DND-41 (cell line): ENCODE measurements at regions not wholly inside any gene's neighbourhood (a gene's known extent, or its start where the extent isn't known, plus 50 kb on each side); places are given as distances from the start of the nearest gene placed in this dataset.

Experiments used
- ATAC-seq: fragments of 200-7000 bp; cut with Tn5 transposase; 3 replicates; pipeline ENCODE4 v1.9.1; 2021; ENCODE audit warnings: low read depth; ENCODE audit not compliant: insufficient read depth
- DNase-seq: peaks from one replicate; pipeline ENCODE4 v3.0.0-alpha.2; 2020
- H2AFZ ChIP-seq: 2 replicates; pipeline ENCODE4 v1.6.0; 2012; ENCODE audit warnings: low read depth, low read length
- H3K27ac ChIP-seq: 2 replicates; pipeline ENCODE4 v1.5.1; 2012; ENCODE audit warnings: low read length, inconsistent platforms
- H3K27me3 ChIP-seq: fragments of 200-600 bp; sonication (generic); 2 replicates; pipeline ENCODE4 v1.6.0; 2012; ENCODE audit warnings: low read length, mild to moderate bottlenecking, inconsistent platforms; ENCODE audit not compliant: insufficient read depth, poor library complexity
- H3K36me3 ChIP-seq: 2 replicates; pipeline ENCODE4 v1.5.1; 2012; ENCODE audit warnings: low read length, inconsistent platforms; ENCODE audit not compliant: insufficient read depth
- H3K4me1 ChIP-seq: 2 replicates; pipeline ENCODE4 v1.5.1; 2012; ENCODE audit warnings: mild to moderate bottlenecking, low read length; ENCODE audit not compliant: insufficient read depth
- H3K4me2 ChIP-seq: 2 replicates; pipeline ENCODE4 v1.6.0; 2012; ENCODE audit warnings: mild to moderate bottlenecking, moderate library complexity, low read length, inconsistent platforms; ENCODE audit not compliant: insufficient read depth
- H3K4me3 ChIP-seq, 2 experiments: fragments of 200-600 bp in 1 of 2; shearing (Covaris generic) in 1 of 2; 2 replicates each; pipeline ENCODE4 v1.5.1; 2012 to 2016; ENCODE audit warnings: inconsistent platforms in 2 of 2, low read length in 2 of 2, mild to moderate bottlenecking in 2 of 2, low read depth in 1 of 2, moderate library complexity in 1 of 2
- H3K79me2 ChIP-seq: 2 replicates; pipeline ENCODE4 v1.6.0; 2012; ENCODE audit warnings: low read length, inconsistent platforms; ENCODE audit not compliant: insufficient read depth
- H3K9ac ChIP-seq: 2 replicates; pipeline ENCODE4 v1.6.0; 2012; ENCODE audit warnings: low read depth, mild to moderate bottlenecking, inconsistent platforms, low read length, moderate library complexity
- H3K9me3 ChIP-seq: 2 replicates; pipeline ENCODE4 v1.5.1; 2012; ENCODE audit warnings: low read length, moderate library complexity, mild to moderate bottlenecking, inconsistent platforms; ENCODE audit not compliant: insufficient read depth, severe bottlenecking
- H4K20me1 ChIP-seq: 2 replicates; pipeline ENCODE4 v1.6.0; 2012; ENCODE audit warnings: low read length; ENCODE audit not compliant: insufficient read depth
- EZH2 ChIP-seq: IDR thresholded peaks from 3 replicates; pipeline ENCODE4 v1.6.1; 2012; ENCODE audit warnings: borderline replicate concordance, low read depth, mild to moderate bottlenecking, moderate library complexity, low read length, inconsistent platforms; ENCODE audit not compliant: severe bottlenecking
- TF ChIP-seq, protein P1 (sequence below): IDR thresholded peaks from 2 replicates; pipeline ENCODE4 v1.5.1; 2012; ENCODE audit warnings: borderline replicate concordance, low read length, moderate library complexity, mild to moderate bottlenecking; ENCODE audit not compliant: poor library complexity, severe bottlenecking; ENCODE audit errors: extremely low read depth

DNA sequence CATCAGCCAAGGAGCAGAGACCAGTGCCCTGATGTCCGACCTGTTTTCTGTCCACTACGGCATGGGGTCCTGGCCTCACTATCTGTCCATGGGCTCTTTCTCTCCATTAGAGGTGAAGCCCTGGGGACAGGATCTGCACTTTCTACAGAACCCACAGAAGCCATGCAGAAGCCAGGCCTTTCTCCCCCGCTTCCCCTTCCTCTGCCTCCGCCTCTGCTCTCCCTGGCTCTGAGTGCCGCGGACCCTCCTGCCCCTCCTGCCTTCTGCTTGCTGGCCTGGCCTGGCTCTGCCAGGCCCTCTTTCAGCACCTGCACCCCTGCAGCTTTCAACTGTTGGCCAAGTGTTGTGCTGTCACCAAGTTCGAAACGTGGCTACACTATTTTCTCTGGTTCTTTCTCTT is 439.8 kb upstream of the ZMIZ1 start:
- Histone ChIP-seq H3K4me3 (no peak overlapping the region), H3K9me3 (no peaks in the 10 kb centered on the region), H3K4me2 (no peak overlapping the region), H3K27me3 (peaks cover 10% of the 10 kb centered on the region), H3K79me2 (no peaks in the 10 kb centered on the region), H3K4me1 (no peaks in the 10 kb centered on the region), H3K36me3 (no peaks in the 10 kb centered on the region), H3K27ac (no peak overlapping the region), H4K20me1 (no peaks in the 10 kb centered on the region), H3K9ac (no peak overlapping the region), H2AFZ (no peak overlapping the region)
- TF ChIP-seq, protein P1, sequence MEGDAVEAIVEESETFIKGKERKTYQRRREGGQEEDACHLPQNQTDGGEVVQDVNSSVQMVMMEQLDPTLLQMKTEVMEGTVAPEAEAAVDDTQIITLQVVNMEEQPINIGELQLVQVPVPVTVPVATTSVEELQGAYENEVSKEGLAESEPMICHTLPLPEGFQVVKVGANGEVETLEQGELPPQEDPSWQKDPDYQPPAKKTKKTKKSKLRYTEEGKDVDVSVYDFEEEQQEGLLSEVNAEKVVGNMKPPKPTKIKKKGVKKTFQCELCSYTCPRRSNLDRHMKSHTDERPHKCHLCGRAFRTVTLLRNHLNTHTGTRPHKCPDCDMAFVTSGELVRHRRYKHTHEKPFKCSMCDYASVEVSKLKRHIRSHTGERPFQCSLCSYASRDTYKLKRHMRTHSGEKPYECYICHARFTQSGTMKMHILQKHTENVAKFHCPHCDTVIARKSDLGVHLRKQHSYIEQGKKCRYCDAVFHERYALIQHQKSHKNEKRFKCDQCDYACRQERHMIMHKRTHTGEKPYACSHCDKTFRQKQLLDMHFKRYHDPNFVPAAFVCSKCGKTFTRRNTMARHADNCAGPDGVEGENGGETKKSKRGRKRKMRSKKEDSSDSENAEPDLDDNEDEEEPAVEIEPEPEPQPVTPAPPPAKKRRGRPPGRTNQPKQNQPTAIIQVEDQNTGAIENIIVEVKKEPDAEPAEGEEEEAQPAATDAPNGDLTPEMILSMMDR, result no peak
- TF ChIP-seq EZH2, result no peak
- no peak for ATAC-seq
- no peak for DNase-seq

DNA sequence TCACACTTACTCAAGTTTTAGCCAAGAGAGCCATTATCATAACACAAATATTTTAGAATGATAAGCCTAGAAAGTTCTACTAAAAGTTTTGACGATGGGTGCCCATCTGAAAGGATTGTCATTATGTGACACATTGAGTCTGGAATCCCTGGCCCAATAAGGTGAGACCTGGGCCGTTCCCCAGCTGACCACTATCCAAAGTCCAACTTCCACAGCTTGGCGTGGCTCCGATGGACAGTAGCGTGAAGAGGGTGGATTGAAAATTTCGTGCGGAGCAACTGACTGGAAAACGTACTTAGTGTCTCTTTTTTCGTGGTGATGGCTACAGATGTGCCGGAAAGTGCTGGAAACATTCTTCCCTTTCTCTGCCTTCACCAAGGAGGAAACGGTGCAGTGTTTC is 439.0 kb upstream of the ZMIZ1 start:
- H3K9ac ChIP-seq, result no peak overlapping the region
- DNase-seq, result no peak
- H3K36me3 ChIP-seq, result no peaks in the 10 kb centered on the region
- H3K4me1 ChIP-seq, result no peaks in the 10 kb centered on the region
- H3K9me3 ChIP-seq, result no peaks in the 10 kb centered on the region
- TF ChIP-seq EZH2, result no peak
- TF ChIP-seq, protein P1, result no peak
- H3K4me3 ChIP-seq, result no peak overlapping the region
- no peaks in the 10 kb centered on the region for H4K20me1 ChIP-seq
- H3K4me2 ChIP-seq, result no peak overlapping the region
- H3K27me3 ChIP-seq, result peaks cover 5% of the 10 kb centered on the region
- H3K79me2 ChIP-seq, result no peaks in the 10 kb centered on the region
- no peak overlapping the region for H3K27ac ChIP-seq
- no peak for ATAC-seq
- H2AFZ ChIP-seq, result no peak overlapping the region

DNA sequence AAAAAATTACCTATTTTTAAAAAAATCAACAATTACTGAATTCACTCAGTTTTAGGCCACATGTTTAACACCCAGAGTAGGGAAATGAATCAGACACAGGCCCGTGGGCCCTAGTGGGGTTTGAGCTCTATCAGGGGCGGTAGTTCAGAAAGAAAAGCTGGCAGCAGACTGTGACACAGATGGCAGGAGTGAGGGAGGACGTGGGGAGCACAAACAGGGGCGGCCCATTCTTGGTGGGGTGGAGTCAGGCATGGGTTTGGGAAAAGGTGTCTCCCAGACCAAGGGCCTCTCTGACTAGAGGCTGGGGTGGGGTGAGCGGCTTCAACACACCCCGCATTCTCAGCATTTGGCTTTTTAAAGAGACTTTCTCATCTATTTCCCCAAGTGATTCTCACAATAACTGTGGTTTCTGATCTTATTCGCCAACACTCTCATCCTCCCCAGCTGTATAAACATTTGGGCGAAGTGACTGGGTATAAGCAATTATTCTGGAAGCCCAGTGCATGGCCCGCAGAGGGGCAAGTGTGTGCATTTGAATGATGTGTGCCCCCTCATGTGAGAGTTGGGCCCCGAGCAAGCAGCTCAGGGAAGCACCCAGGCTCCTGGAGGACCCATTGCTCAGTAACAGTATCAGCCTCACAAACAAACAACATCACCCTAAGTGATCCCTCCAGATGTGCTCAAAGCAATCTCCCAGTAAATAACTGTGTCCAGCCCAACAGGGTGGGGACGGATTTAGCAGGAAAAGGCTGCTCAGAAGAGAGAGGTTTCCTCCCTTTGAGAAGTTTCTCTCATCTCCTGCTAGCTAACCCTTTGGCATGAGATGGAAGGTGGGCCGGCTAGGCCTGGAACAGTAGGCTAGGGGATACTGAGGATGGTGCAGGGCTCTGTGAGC is 437.6 kb upstream of the ZMIZ1 start:
- H3K4me1 ChIP-seq, result no peaks in the 10 kb centered on the region
- peaks cover 4% of the 10 kb centered on the region; the same call in 1 of the 2 replicates for H4K20me1 ChIP-seq
- no peak overlapping the region for H3K4me2 ChIP-seq
- H3K79me2 ChIP-seq, result no peaks in the 10 kb centered on the region
- TF ChIP-seq, protein P1, result no peak
- no peak for TF ChIP-seq EZH2
- ATAC-seq, result no peak
- no peaks in the 10 kb centered on the region for H3K9me3 ChIP-seq
- H3K36me3 ChIP-seq, result no peaks in the 10 kb centered on the region
- H3K27me3 ChIP-seq, result no peaks in the 10 kb centered on the region
- no peak overlapping the region for H2AFZ ChIP-seq
- H3K4me3 ChIP-seq, result no peak overlapping the region
- no peak overlapping the region for H3K9ac ChIP-seq
- no peak for DNase-seq
- no peak overlapping the region for H3K27ac ChIP-seq
